Activated naive CD4-positive, alpha-beta T cell treated with anti-CD3 and anti-CD28 coated beads, Interleukin-2, amount 50 U/mL, for 72 hours (primary cell): ENCODE measurements at regions not wholly inside any gene's neighbourhood (a gene's known extent, or its start where the extent isn't known, plus 50 kb on each side); places are given as distances from the start of the nearest gene placed in this dataset.

Source experiments
- ATAC-seq, 2 donors: fragments of 150-1000 bp; cut with Tn5 transposase; 2 replicates each; pipeline ENCODE4 v1.10.0; 2021; ENCODE audit warnings: mild to moderate bottlenecking in 2 of 2, moderate library complexity in 2 of 2
- DNase-seq, 2 donors: peaks; one replicate each; pipeline ENCODE4 v3.0.0; 2021 to 2022; ENCODE audit warnings: low spot score in 2 of 2
- H3K27ac Mint-ChIP-seq, 2 donors: one replicate each; pipeline ENCODE4 v1.8.0; 2022; ENCODE audit warnings: mild to moderate bottlenecking in 2 of 2, mixed read lengths in 2 of 2
- H3K36me3 Mint-ChIP-seq, 2 donors: one replicate each; pipeline ENCODE4 v1.8.0; 2022; ENCODE audit warnings: mixed read lengths in 2 of 2
- H3K9me3 Mint-ChIP-seq, 2 donors: one replicate each; pipeline ENCODE4 v1.8.0; 2022; ENCODE audit warnings: mixed read lengths in 2 of 2

- ATAC-seq = no peak
- no peaks in the 10 kb centered on the region for H3K36me3 Mint-ChIP-seq
- no peak for DNase-seq
- peaks cover 0 to 4% of the 10 kb centered on the region in 2 donors for H3K9me3 Mint-ChIP-seq
- H3K27ac Mint-ChIP-seq = no peak overlapping the region
These were observed 53.3 kb upstream of the NCOR2 start for GRCh38 chr12:124620606-124621295.

- DNase-seq (no peak), ATAC-seq (no peak)
- Mint-ChIP-seq H3K36me3 (no peaks in the 10 kb centered on the region), H3K27ac (no peak overlapping the region), H3K9me3 (peaks cover 0 to 3% of the 10 kb centered on the region in 2 donors)
These were observed 51.0 kb upstream of the NCOR2 start for GRCh38 chr12:124618291-124618902.

GRCh38 chr12:124617615-124618014, 50.2 kb upstream of the NCOR2 start:
- H3K36me3 Mint-ChIP-seq = no peaks in the 10 kb centered on the region
- ATAC-seq (no peak), DNase-seq (no peak)
- no peaks in the 10 kb centered on the region for H3K9me3 Mint-ChIP-seq
- no peak overlapping the region for H3K27ac Mint-ChIP-seq
